K562 (cell line): ENCODE measurements at regions not wholly inside any gene's neighbourhood (a gene's known extent, or its start where the extent isn't known, plus 50 kb on each side); places are given as distances from the start of the nearest gene placed in this dataset.

Experiments used
- ATAC-seq: fragments of 200-7000 bp; cut with Tn5 transposase; 3 replicates; pipeline ENCODE4 v1.9.1; 2020; ENCODE audit warnings: moderate library complexity
- BruUV-seq: library from RNA; stranded (reverse); fragments of 400-500 nt; replicated peaks from 2 replicates; lab custom pipeline; 2021; lab: Mats Ljungman, UMichigan
- CTCF ChIA-PET: fragments of 300-600 bp; formaldehyde crosslinking; extraction: SDS; loops from one replicate; lab custom pipeline; 2021; ENCODE audit warnings: low intra/inter-chr PET ratio; lab: Yijun Ruan, JAX
- POLR2A ChIA-PET: fragments of 300-600, 350-650 bp; sonication (Branson Sonifier 250); formaldehyde crosslinking; extraction: SDS; loops from one replicate; lab custom pipeline; 2021; ENCODE audit warnings: antibody characterized with exemption, inconsistent platforms; lab: Yijun Ruan, JAX
- DNase-seq, 4 experiments: peaks; one replicate each; pipeline versions ENCODE4 v3.0.0 to v3.0.0-alpha.2; 2011 to 2018; ENCODE audit warnings: low spot score in 3 of 4, mixed read lengths in 3 of 4; ENCODE audit errors: extremely low read depth in 1 of 4
- FAIRE-seq: peaks from 2 replicates; lab custom pipeline; 2011; peaks lifted over from hg19 to GRCh38; lab: Jason Lieb, UNC
- H2AFZ ChIP-seq: 2 replicates; pipeline ENCODE4 v1.6.0; 2011; ENCODE audit warnings: low read depth, low read length, control low read depth, inconsistent platforms
- H3K27ac ChIP-seq: fragments of 200-600 bp; 3 replicates; pipeline ENCODE4 v1.8.0; 2011; ENCODE audit warnings: low read depth, mild to moderate bottlenecking, control low read depth, inconsistent platforms, low read length, moderate library complexity, mixed read lengths; ENCODE audit errors: extremely low read depth
- H3K27me3 ChIP-seq, 2 experiments: fragments of 300-600 bp in 1 of 2; 2 replicates in 1 of 2; 3 replicates in 1 of 2; pipeline versions ENCODE4 v1.6.0 to v1.8.0; 2011; ENCODE audit warnings: inconsistent platforms in 2 of 2, low read length in 2 of 2, mild to moderate bottlenecking in 1 of 2, mixed read lengths in 1 of 2, moderate library complexity in 1 of 2; ENCODE audit not compliant: control insufficient read depth in 2 of 2, insufficient read depth in 2 of 2
- H3K36me3 ChIP-seq: fragments of 300-600 bp; 3 replicates; pipeline ENCODE4 v1.8.0; 2011; ENCODE audit warnings: mild to moderate bottlenecking, low read length, inconsistent platforms; ENCODE audit not compliant: control insufficient read depth, insufficient read depth
- H3K4me1 ChIP-seq, 2 experiments: fragments of 200-600 bp in 1 of 2; replicated peaks in 1 of 2; 2 replicates in 1 of 2; 3 replicates in 1 of 2; pipeline versions ENCODE4 v1.5.1 to v1.8.0; 2011; ENCODE audit warnings: inconsistent platforms in 2 of 2, low read length in 2 of 2, mild to moderate bottlenecking in 1 of 2, mixed read lengths in 1 of 2, moderate library complexity in 1 of 2; ENCODE audit not compliant: control insufficient read depth in 2 of 2, insufficient read depth in 2 of 2
- H3K4me2 ChIP-seq: 2 replicates; pipeline ENCODE4 v1.6.1; 2011; ENCODE audit warnings: low read length, control low read depth, inconsistent platforms, mixed read lengths; ENCODE audit not compliant: insufficient read depth
- H3K4me3 ChIP-seq: fragments of 200-600 bp; sonication (generic), shearing (Covaris generic); 2 replicates; pipeline ENCODE4 v1.5.1; 2016; ENCODE audit warnings: control low read depth, inconsistent platforms
- H3K79me2 ChIP-seq: fragments of 200-600 bp; 3 replicates; pipeline ENCODE4 v1.8.0; 2011; ENCODE audit warnings: low read length, inconsistent platforms; ENCODE audit not compliant: control insufficient read depth, insufficient read depth
- H3K9ac ChIP-seq, 2 experiments: 2 replicates each; pipeline versions ENCODE4 v1.6.0 to v1.6.1; 2011; ENCODE audit warnings: low read depth in 2 of 2, low read length in 2 of 2, control low read depth in 1 of 2, inconsistent platforms in 1 of 2, mild to moderate bottlenecking in 1 of 2, mixed read lengths in 1 of 2; ENCODE audit not compliant: insufficient read depth in 1 of 2
- H3K9me1 ChIP-seq: one replicate; pipeline ENCODE4 v1.6.0; 2011; ENCODE audit warnings: inconsistent platforms, mild to moderate bottlenecking, low read length, moderate library complexity; ENCODE audit not compliant: control insufficient read depth, insufficient read depth
- H3K9me3 ChIP-seq: replicated peaks from 2 replicates; pipeline ENCODE4 v1.5.1; 2011; ENCODE audit warnings: low read depth, low read length, inconsistent platforms; ENCODE audit not compliant: control insufficient read depth, insufficient read depth
- H4K20me1 ChIP-seq: replicated peaks from 2 replicates; pipeline ENCODE4 v1.6.1; 2011; ENCODE audit warnings: low read length, inconsistent platforms, mixed read lengths; ENCODE audit not compliant: control insufficient read depth, insufficient read depth
- BHLHE40 ChIP-seq: IDR thresholded peaks from 2 replicates; pipeline ENCODE4 v1.6.1; 2011; ENCODE audit warnings: low read length, improper control_type of control experiment
- RBM25 ChIP-seq: fragments of 200-400 bp; formaldehyde crosslinking; IDR thresholded peaks from 2 replicates; pipeline ENCODE4 v1.6.1; 2018; ENCODE audit warnings: low read length, low read depth, moderate library complexity; ENCODE audit not compliant: severe bottlenecking
- RFX7 ChIP-seq: fragments of 250-450 bp; sonication (Bioruptor Pico); IDR thresholded peaks from 2 replicates; pipeline ENCODE4 v1.5.1; 2021; ENCODE audit warnings: mild to moderate bottlenecking
- RUNX1 ChIP-seq: sonication (generic); IDR thresholded peaks from 2 replicates; pipeline ENCODE4 v1.6.1; 2016; ENCODE audit warnings: antibody characterized with exemption, low read depth
- in situ Hi-C: fragments of 300-500 bp; cut with MboI; formaldehyde crosslinking; loops from 4 replicates; pipeline ENCODE4 v1.15.0; 2018; ENCODE audit warnings: inconsistent platforms, mixed read lengths
- intact Hi-C: fragments of 100-400 bp; cut with micrococcal nuclease; formaldehyde crosslinking; loops from 2 replicates; pipeline ENCODE4 v1.14.2; 2022
- TF ChIP-seq, protein P1 (sequence below): sonication (generic); formaldehyde crosslinking; IDR thresholded peaks from 2 replicates; pipeline ENCODE4 v1.8.1; 2023; ENCODE audit warnings: mild to moderate bottlenecking, missing genetic modification reagents

DNA sequence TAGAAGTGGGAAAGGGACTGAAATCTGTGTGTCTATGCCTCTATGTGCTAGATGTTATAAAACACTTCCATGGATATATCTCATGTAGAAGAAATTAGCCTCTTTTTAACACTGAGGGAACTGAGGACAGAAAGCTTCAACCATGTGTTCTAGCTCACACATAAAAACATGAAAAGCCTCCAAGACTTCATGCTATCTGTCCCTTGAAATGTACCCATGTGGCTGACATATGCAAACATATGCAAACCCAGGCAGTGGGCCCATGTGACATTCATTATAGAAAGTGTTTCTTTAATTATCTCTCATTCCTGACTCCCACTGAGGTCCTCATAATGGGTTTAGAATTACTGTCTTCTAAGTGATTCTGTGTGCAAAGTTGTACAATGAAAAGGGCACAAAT is 134.7 kb upstream of the MAF start:
- DNase-seq, result no peak
- TF ChIP-seq, protein P1, sequence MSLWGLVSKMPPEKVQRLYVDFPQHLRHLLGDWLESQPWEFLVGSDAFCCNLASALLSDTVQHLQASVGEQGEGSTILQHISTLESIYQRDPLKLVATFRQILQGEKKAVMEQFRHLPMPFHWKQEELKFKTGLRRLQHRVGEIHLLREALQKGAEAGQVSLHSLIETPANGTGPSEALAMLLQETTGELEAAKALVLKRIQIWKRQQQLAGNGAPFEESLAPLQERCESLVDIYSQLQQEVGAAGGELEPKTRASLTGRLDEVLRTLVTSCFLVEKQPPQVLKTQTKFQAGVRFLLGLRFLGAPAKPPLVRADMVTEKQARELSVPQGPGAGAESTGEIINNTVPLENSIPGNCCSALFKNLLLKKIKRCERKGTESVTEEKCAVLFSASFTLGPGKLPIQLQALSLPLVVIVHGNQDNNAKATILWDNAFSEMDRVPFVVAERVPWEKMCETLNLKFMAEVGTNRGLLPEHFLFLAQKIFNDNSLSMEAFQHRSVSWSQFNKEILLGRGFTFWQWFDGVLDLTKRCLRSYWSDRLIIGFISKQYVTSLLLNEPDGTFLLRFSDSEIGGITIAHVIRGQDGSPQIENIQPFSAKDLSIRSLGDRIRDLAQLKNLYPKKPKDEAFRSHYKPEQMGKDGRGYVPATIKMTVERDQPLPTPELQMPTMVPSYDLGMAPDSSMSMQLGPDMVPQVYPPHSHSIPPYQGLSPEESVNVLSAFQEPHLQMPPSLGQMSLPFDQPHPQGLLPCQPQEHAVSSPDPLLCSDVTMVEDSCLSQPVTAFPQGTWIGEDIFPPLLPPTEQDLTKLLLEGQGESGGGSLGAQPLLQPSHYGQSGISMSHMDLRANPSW (CRISPR knock-in tag), result no peak
- no peak for TF ChIP-seq RFX7 (CRISPR knock-in tag)
- TF ChIP-seq RBM25, result no peak
- no peak for TF ChIP-seq RUNX1
- no peak for TF ChIP-seq BHLHE40
- FAIRE-seq, result no peak
- H3K4me2 ChIP-seq, result no peak overlapping the region
- H2AFZ ChIP-seq, result no peak overlapping the region
- H3K27me3 ChIP-seq, result no peaks in the 10 kb centered on the region; a peak in 1 of 5 replicates
- no peak for ATAC-seq
- H3K4me3 ChIP-seq, result no peak overlapping the region
- H3K9me1 ChIP-seq, result no peaks in the 10 kb centered on the region
- no peaks in the 10 kb centered on the region for H3K9me3 ChIP-seq
- BruUV-seq, result no TSS peak
- H3K36me3 ChIP-seq, result no peaks in the 10 kb centered on the region
- no peak overlapping the region for H3K9ac ChIP-seq
- no peaks in the 10 kb centered on the region for H3K4me1 ChIP-seq
- no peak overlapping the region for H3K27ac ChIP-seq
- CTCF ChIA-PET, result no interaction called here
- H4K20me1 ChIP-seq, result no peaks in the 10 kb centered on the region
- in situ Hi-C loops, result no loop called here
- POLR2A ChIA-PET, result no interaction called here
- intact Hi-C loops, result no loop called here
- H3K79me2 ChIP-seq, result no peaks in the 10 kb centered on the region
